ENCODE measurements at regions not wholly inside any gene's neighbourhood (a gene's known extent, or its start where the extent isn't known, plus 50 kb on each side); places are given as distances from the start of the nearest gene placed in this dataset.

DNA sequence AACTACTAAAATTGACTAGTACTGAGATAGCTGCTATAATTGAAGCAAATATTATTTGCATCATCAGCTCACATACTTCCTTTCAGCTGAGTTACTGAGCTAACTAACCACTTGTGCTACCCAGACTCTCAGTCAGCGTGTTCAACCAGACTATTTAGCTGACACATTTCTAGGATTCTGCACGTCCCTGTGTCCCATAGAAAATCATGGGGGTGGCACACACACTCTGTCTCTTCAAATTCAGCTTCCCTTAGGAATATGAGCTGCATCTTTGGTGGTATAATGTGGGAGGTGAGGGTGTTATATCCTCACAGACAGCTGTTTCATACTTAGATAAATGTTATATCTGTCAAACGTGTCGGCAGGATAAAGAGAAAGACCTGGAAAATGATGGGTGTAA, 424.0 kb downstream of the CDH2 start:
- no peak for DNase-seq (ENCODE audit: low spot score)

DNA sequence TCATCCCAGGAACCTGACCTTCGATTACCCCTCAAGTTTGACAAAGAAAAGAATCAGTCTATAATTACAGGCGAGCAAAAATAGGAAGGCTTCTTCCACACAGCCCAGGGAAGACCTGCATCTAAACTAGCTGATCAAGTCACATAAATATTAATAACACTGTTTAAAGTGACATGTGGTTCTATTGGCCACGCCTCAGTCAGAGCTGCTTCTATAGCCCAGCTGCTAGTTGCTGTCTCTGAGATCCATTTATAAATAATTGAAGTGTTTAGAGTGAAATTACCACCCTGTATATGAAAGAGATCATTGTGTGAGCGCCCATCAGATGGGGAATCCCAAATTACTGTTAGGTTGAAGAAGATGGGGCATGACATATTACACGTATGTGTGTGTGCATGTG, 426.0 kb downstream of the CDH2 start:
- no peak for DNase-seq (ENCODE audit: low spot score)

DNA sequence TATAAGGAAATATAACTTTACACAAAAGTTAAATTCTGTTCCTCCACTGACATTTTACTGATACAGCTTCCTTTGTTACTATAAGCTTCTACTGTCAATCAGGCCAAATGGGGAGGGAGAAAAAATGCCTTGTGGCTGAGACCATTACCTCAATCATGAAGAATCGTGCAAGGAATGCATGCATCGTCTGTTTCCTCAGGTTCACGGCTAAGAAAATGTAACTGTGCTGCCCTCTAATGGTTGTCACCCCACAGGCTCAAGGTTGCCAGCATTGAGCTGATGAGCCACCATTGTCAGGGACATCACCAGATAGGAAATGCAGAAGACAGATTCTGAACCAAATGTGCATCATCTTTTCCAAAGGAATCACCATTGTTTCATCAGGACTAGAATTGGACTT, 426.9 kb downstream of the CDH2 start:
- DNase-seq (ENCODE audit: low spot score) = no peak

DNA sequence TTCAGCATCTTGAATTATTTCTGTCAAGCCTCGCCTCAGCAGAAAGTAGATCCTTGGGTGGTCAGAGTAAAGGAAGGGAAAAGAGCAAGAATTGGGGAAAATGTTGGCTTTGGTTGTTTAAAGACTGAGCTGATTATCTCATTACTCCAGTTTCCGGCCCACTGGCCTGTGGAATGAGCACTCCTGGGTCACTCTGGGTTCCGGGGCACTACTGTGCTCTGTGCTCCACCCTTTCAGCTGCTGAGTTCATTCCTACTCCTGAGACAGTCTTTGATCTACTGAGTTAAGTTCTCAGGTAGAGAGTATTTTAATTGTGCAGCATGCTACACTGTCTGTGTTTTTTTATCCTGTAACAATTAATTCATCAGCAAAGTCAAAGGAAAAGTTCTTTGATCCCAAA, 427.7 kb downstream of the CDH2 start:
- no peak for DNase-seq (ENCODE audit: low spot score)

DNA sequence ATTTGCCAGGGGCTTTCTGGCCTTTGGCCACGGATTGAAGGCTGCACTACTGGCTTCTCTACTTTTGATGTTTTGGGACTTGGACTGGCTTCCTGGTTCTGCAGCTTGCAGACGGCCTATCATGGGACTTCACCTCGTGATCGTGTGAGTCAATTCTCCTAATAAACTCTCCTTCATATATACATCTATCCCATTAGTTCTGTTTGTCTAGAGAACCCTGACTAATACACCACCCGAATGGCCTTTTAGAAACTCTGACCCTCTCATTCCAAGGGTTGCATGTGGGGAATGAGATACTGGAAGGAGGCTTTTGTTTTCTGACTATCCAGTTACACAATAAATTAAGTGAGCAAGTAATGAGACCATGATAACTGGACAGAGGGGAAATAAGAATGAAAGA, 430.7 kb downstream of the CDH2 start:
- no peak for DNase-seq (ENCODE audit: low spot score)

DNA sequence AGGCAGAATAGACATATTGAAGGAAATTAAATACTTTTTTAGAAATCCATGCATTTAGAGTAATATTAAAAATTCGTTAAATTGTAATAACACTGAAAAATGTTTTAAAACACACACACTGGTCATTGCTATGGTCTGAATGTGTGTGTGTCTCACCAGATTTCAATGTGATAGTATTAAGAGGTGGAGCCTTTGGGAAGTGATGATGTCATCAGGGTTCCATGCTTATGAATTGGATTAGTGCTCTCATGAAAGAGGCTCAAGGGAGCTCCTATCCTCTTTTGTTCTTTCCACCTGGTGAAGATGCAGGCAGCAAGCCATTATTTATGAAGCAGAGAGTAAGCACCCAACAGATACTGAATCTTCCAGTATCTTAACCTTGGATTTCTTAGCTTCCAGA, 441.8 kb downstream of the CDH2 start:
- no peak for DNase-seq (ENCODE audit: low spot score)

DNA sequence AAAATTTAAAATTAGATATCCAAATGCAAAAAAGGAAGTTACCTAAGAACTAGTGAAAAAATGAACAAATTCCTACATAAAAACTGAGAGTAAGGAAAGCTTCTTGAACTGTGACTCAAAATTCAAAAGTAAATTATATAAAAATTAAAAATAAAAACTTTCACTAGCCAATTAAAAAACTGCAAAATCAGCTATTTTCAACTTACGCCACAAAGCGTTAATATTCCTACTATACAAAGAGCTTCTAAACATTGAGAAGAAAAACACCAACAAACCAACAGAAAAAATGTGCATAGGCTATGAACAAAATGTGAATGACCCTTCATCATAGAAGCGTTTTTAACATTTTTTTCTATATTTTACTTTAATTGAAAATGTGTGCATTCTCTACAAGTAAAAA, 445.7 kb downstream of the CDH2 start:
- no peak for DNase-seq (ENCODE audit: low spot score)

DNA sequence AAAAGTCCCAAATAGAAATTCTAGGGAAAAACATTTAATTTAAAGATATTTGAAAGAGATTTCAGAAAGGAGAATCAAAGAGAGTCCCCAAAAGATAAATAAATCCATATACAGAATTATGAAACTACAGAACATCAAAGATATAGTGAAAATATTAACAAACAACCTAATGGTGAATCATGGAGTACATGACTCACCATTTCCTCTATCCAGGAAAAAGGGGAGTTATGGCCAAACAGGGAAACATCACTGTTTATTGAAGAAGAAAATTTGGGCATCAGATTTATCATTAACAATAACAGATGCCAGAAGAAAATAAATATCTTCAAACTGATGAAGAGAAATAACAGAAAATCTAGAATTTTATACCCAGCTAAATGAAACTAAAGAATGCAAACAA, 448.3 kb downstream of the CDH2 start:
- no peak for DNase-seq (ENCODE audit: low spot score)

DNA sequence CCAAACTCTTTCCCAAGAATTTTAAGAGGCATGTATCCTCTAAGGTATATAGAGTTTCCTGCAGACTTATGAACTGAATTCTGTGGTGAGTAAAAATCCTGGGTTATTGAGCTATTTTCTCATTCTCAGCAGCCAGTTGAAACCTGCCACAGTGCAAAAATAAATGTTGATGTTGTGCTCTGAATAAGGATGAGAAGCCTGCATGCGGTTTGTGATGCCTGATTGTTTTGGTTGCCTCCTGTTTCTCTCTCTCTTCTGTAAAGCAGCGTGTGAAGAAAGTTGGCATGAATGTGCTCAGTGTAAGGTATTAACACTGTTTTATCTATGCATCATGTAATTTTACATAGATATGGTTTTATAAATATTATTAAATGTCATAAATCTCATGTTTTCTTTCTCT, 452.6 kb downstream of the CDH2 start:
- DNase-seq (ENCODE audit: low spot score) = no peak

DNA sequence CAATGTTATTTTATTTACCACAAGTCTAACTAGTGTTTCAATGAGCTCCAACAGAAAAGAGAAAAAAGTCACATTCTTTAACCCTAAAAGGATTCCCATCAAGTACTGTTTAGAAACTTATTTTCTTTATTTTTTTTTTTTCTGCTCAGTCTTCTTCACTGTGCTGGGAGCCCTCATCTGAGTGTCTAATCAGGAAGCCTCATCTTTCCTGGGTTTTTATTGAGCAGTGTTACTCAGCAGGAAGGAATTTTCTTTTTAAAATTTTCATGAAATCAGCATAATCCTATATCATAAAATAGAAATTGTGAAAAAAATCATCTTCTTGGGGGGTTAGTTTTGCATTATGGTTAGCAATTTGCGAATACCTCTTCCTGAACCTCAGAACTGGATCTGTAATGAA, 453.8 kb downstream of the CDH2 start:
- DNase-seq (ENCODE audit: low spot score) = no peak

DNA sequence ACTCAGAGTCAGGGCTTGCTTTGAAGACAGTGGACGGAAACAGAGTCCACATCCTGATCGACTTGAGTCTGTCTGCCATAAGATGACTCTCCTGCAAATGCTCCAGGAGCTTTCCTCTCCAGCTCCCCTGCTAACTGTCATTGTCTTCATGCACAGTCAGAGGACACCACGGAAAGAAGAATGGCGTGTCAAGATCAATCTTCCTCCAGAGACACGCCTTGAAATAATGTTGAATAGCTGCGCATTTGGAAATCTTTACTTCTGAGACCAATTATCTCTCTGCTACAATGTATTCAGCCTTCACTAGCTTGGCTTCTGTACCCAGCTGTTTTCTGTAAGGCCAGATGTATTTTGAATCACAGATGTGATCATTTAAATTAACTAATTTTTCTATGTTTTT, 457.2 kb downstream of the CDH2 start:
- no peak for DNase-seq (ENCODE audit: low spot score)

DNA sequence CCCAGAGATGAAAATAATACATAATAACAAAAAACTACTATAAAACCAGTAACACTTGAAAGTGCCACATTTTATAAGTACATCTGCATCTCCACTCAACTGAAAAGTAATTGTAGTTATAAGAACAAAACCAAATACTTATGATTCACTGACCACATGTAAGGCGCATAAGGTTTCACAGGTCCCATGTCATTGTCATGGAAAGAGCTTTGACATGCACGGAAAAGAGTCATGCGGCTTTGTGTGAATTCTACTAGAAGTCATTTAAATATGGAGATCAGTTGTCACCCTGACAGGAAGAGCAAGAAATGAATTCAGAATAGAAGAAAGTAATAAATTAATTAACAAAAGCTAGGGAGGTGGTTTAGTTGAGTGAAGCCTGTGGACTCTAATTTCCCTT, 459.1 kb downstream of the CDH2 start:
- DNase-seq (ENCODE audit: low spot score) = no peak

DNA sequence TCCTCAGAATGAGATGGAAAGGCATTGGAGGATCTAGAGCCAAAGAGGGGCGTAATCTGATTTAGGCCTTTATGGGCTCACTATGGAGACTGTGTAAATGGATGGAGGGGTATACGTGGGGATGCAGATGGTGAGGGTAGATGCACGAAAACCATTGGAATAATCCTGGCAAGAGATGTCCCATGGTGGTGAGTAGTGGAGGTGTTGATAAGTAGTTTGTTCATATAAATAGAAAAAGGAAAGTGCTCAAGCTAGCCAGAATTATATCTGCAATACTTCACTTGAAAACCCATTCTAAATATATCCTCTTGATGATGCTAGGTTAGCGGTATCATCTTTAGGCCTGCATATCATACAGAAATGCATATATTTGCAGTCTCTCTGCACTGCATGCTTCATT, 459.7 kb downstream of the CDH2 start:
- no peak for DNase-seq (ENCODE audit: low spot score)

DNA sequence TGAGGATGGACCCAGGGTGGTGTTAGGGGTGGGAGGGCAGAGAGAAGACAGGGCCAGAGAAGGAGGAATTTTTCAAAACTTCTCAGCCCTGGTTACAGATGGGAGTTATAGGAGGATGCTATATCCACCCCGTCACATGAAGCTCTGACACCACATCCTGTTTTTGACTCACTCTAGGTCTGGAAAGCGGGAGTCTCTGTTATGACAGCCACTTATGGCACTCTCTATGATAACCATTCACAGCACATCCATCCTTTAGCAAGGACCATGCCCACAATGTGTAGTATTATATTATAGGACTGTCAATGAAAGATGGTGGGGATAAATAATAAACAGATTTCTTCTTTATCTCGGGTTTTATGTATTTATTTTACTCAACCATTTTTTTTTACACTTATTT, 461.2 kb downstream of the CDH2 start:
- no peak for DNase-seq (ENCODE audit: low spot score)

DNA sequence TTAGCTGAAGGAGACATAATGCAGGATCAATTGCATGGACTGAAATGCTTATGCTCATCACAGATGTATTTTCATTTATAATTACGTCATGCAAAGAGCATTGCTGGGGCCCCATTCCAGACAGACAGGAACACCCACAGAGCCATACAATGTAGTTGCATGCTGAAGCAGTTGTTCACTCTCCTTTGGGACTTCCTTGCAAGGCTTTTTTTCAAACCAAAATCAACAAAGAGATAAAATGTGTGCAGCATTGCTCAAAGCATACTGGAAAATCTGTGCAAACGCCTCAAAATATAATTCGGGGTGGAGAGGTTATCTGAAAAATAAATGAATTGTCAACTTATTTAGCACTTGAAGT, 463.2 kb downstream of the CDH2 start:
- no peak for DNase-seq (ENCODE audit: low spot score)

DNA sequence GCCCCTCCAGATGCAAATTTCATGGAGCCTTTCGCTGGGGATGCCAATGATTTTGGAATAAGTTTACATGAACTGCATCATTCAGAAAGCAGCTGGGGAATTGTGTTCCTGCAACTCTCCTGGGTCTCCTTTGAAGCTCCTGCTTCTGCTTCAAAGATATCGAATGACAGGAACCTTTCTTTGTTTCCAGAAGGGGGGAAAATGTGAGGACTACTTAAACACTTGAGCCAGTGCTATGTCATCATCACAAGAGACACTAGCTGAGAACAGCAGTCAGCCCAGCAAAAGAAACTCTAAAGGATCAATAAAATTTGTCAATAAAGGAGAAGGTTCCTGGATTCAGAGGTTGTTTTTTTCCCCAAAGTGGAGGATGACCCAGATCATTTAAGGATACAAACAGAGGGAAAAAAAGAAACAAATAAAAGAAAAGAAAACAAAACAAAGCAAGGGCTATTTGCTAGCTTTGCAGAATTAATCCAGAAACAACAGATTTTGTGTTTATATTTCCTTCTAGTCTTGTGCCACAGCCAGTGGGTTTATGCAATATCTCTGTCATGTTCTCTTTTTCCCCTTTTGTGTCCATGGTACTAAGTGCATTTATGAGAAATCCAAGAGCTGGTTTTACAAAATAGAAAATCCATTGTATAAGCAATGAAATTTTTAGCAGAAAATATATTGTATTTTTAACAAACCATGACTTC, 463.7 kb downstream of the CDH2 start:
- no peak for DNase-seq (ENCODE audit: low spot score)

DNA sequence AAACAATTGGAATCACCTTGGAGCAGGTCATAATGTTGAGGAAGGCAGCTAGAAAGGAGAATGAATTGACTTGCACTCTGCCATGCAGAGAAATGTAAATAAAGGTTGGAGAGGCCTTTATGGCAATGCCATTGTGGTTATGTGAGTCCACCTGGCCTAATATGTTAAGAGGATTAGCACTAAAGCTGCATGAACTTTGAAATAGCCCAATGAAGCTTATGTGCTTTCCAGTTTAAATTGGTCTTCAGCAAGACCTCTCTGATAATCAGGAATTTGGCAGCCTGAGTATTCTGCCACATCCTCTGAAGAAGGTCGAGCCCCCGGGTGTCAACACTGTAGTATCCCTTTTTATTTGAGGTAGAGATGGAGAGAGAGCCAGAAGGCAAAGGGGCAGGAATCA, 464.9 kb downstream of the CDH2 start:
- no peak for DNase-seq (ENCODE audit: low spot score)

DNA sequence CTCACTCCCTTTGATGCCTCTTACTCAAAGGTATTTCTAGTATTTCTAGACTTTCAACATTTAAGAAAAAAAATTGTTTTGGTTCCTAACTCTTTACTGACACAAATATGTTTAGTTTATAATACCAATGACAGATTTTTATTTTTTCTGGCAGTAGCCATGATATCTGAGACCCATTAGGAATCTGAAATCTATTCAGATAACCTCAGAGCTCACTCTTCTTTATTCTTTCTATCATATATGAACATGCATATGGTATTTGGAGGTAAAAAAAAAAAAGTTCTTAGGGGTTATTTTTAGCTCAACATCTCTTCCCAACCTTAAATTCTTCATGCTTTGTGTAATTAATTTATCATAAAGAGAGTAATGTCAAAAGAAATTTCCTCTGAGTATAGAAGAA, 465.5 kb downstream of the CDH2 start:
- DNase-seq (ENCODE audit: low spot score) = no peak

DNA sequence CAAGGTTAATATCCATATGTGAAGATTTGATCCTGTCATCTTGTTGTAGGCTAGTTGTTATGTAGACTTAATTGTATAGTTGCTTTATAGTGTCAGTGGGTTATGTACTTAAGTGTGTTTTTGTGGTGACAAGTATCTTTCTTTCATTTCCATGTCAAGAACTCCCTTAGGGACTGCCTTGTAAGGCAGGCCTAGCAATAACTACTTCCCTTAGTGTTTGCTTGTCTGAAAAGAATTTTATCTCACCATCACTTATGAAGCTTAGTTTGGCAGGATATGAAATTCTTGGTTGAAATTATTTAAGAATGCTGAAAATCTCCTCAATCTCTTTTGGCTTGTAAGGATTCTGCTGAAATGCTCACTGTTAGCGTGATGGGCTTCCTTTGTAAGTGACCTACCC, 467.6 kb downstream of the CDH2 start:
- no peak for DNase-seq (ENCODE audit: low spot score)

DNA sequence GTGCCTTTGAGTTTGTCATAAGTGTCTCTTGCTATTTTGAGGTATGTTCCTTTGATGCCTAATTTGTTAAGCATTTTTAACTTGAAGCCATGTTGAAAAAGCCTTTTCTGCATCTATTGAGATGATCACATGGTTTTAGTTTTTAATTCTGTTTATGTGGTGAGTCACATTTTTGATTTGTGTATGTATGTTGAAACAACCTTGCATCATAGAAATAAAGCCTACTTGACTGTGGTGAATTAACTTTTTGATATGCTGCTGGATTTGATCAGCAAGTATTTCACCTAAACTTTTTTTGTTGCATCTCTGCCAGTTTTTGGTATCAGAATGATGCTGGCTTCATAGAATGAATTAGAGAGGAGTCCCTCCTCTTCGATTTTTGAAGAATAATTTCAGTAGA, 469.7 kb downstream of the CDH2 start:
- no peak for DNase-seq (ENCODE audit: low spot score)

DNA sequence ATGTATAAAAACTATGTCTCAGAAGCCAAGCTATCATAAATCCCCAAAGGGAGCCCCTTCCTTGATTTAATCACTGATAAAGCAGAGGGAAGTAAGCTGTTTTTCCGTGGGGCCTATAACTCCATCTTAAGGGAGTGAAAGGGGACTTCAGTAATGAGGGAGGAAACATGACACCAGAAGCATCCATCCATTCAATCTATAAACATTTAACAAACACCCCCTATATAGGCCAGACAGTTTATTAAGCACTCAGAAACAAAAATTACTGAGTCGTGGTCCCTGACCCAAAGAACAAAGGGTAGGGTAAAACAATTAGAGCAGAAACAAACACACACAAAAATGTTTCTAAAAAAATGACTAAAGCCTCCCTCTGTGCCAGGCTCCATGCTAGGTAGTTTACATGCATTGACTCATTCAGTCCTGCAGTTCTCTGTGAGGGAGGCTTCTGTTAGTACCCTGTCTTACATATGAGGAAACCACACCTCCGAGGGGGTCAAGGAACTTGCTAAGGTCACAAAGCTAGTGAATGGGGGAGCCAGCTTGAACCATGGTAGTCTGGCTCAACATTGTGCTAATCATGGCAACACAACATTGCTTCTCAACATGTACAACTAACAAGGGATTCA, 472.1 kb downstream of the CDH2 start:
- DNase-seq (ENCODE audit: low spot score) = no peak

DNA sequence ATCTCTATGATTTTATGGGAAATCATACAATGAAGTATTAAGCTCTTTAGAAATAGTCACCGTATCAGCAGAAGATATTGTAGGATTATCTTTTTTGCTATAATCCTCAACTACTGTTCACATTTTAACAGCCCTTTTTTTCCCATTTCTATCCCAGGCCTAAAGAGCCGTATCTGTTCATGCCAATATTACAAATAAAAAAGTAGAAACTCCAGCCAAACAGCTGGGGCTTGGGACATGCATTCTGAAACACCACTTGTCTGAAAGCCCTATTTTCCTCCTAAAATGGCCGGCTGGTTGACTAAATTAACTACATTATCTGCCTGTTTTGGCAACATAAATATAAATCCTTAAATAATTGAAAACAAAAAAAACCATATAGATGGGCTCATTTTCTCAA, 477.8 kb downstream of the CDH2 start:
- DNase-seq (ENCODE audit: low spot score) = no peak

DNA sequence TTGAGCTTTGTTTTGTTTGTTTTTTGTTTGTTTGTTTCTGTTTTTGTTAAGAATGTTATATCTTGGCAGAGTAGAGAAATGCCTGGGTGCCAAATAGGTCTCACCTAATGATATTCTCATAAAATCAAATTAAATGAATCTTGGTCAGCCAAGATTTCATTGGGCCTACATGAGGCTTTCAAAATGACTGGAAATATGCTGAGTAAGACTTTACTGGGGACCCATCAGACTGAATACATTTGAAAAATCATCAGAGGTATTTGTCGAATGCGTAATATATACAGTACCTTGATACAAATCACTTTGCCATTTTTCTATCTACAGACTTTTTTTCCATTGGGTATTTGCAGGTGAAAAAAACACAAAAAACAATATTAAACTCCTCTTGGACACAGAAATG, 480.8 kb downstream of the CDH2 start:
- DNase-seq (ENCODE audit: low spot score) = no peak

DNA sequence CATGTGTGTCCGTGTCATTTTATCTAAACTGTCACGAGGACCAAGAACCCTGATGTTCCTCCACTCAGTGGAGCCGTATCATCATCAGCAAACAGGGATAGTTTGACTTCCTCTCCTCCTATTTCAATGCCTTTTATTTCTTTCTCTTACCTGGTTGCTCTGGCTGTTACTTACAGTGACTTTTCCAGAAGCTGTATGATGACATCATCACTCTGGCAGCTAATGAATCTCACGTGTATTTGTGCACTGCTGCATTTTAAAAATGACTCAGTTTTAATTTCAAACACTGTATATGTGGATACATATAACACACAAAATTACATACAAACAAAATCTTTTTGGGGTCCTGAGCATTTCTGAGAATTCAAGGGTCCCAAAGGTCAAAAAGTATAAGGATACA, 481.4 kb downstream of the CDH2 start:
- DNase-seq (ENCODE audit: low spot score) = no peak

DNA sequence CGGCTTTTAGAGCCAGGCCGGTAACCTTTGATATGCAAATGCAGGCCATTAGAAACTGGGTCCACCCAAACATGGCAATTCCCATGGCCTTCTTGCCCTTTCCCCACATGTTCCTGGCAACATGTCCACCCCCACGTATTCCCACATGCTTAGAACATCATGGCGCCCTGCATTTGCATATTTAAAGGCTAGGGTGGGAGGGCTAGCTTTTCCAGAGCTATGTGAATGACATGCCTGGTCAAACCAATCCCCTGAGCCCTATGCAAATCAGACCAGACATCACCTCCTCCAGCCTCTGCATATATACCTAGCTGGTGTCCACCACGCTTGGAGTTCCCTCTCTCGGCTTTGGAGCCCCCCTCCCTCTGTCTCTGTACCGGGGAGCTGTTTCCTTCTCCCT, 481.9 kb downstream of the CDH2 start:
- no peak for DNase-seq (ENCODE audit: low spot score)

All from CD4-positive, alpha-beta T cell treated with Interleukin-15 for 4 hours (primary cell).